Activated T-helper 17 cell treated with anti-CD3 and anti-CD28 coated beads, Interleukin-2, amount 50 U/mL, for 72 hours (primary cell): ENCODE measurements at regions not wholly inside any gene's neighbourhood (a gene's known extent, or its start where the extent isn't known, plus 50 kb on each side); places are given as distances from the start of the nearest gene placed in this dataset.

ENCODE experiments used
- ATAC-seq: fragments of 150-1000 bp; cut with Tn5 transposase; replicated peaks from 2 replicates; pipeline ENCODE4 v1.10.0; 2021; ENCODE audit warnings: mild to moderate bottlenecking, moderate library complexity
- H3K27ac Mint-ChIP-seq: one replicate; pipeline ENCODE4 v1.8.0; 2022; ENCODE audit warnings: mixed read lengths
- H3K27me3 Mint-ChIP-seq: one replicate; pipeline ENCODE4 v1.8.0; 2022; ENCODE audit warnings: mixed read lengths
- H3K36me3 Mint-ChIP-seq: one replicate; pipeline ENCODE4 v1.8.0; 2022; ENCODE audit warnings: low read depth, mild to moderate bottlenecking, mixed read lengths
- H3K4me1 Mint-ChIP-seq: one replicate; pipeline ENCODE4 v1.8.0; 2022; ENCODE audit warnings: mixed read lengths
- H3K4me3 Mint-ChIP-seq: one replicate; pipeline ENCODE4 v1.8.0; 2022; ENCODE audit warnings: mild to moderate bottlenecking, mixed read lengths
- H3K9me3 Mint-ChIP-seq: one replicate; pipeline ENCODE4 v1.8.0; 2022; ENCODE audit warnings: mixed read lengths

- H3K9me3 Mint-ChIP-seq, result no peaks in the 10 kb centered on the region
- no peak for ATAC-seq
Measured at GRCh38 chr2:149800624-149801542, 213.3 kb upstream of the MMADHC start.

GRCh38 chr2:149799013-149799705 lies 211.6 kb upstream of the MMADHC start:
- Mint-ChIP-seq H3K9me3 (no peaks in the 10 kb centered on the region), H3K4me1 (no peaks in the 10 kb centered on the region), H3K4me3 (no peak overlapping the region), H3K27me3 (no peaks in the 10 kb centered on the region), H3K27ac (no peak overlapping the region), H3K36me3 (no peaks in the 10 kb centered on the region)
- no peak for ATAC-seq

More at GRCh38 chr2:149800624-149801542, 213.3 kb upstream of the MMADHC start:
- Mint-ChIP-seq H3K4me3 (no peak overlapping the region), H3K4me1 (no peaks in the 10 kb centered on the region), H3K27ac (no peak overlapping the region), H3K27me3 (no peaks in the 10 kb centered on the region), H3K36me3 (no peaks in the 10 kb centered on the region)

GRCh38 chr2:149797030-149797429 lies 209.5 kb upstream of the MMADHC start:
- no peaks in the 10 kb centered on the region for H3K4me1 Mint-ChIP-seq
- no peaks in the 10 kb centered on the region for H3K36me3 Mint-ChIP-seq
- no peak for ATAC-seq
- no peak overlapping the region for H3K4me3 Mint-ChIP-seq
- H3K27me3 Mint-ChIP-seq, result no peaks in the 10 kb centered on the region
- H3K27ac Mint-ChIP-seq, result no peak overlapping the region
- no peaks in the 10 kb centered on the region for H3K9me3 Mint-ChIP-seq

- H3K9me3 Mint-ChIP-seq, result peaks cover 10% of the 10 kb centered on the region
- ATAC-seq, result no peak
- H3K4me1 Mint-ChIP-seq, result no peaks in the 10 kb centered on the region
- H3K36me3 Mint-ChIP-seq, result no peaks in the 10 kb centered on the region
- H3K27ac Mint-ChIP-seq, result no peak overlapping the region
- no peak overlapping the region for H3K4me3 Mint-ChIP-seq
- H3K27me3 Mint-ChIP-seq, result no peaks in the 10 kb centered on the region
Measured at GRCh38 chr2:149789549-149789948, 202.0 kb upstream of the MMADHC start.

- H3K4me3 Mint-ChIP-seq, result no peak overlapping the region
- no peak overlapping the region for H3K27ac Mint-ChIP-seq
- ATAC-seq, result no peak
Measured at GRCh38 chr2:149787206-149787605, 199.6 kb upstream of the MMADHC start.

GRCh38 chr2:149783284-149783683 lies 195.7 kb upstream of the MMADHC start:
- H3K4me1 Mint-ChIP-seq, result no peaks in the 10 kb centered on the region
- peaks cover 15% of the 10 kb centered on the region for H3K9me3 Mint-ChIP-seq
- no peak overlapping the region for H3K4me3 Mint-ChIP-seq
- H3K27ac Mint-ChIP-seq, result no peak overlapping the region
- H3K27me3 Mint-ChIP-seq, result no peaks in the 10 kb centered on the region
- ATAC-seq, result no peak
- no peaks in the 10 kb centered on the region for H3K36me3 Mint-ChIP-seq

More at GRCh38 chr2:149787206-149787605, 199.6 kb upstream of the MMADHC start:
- Mint-ChIP-seq H3K27me3 (no peaks in the 10 kb centered on the region), H3K9me3 (peaks cover 10% of the 10 kb centered on the region), H3K4me1 (no peaks in the 10 kb centered on the region), H3K36me3 (no peaks in the 10 kb centered on the region)

- no peak overlapping the region for H3K4me3 Mint-ChIP-seq
- H3K27ac Mint-ChIP-seq, result no peak overlapping the region
- H3K9me3 Mint-ChIP-seq, result peaks cover 12% of the 10 kb centered on the region
- no peaks in the 10 kb centered on the region for H3K27me3 Mint-ChIP-seq
- H3K4me1 Mint-ChIP-seq, result no peaks in the 10 kb centered on the region
- no peaks in the 10 kb centered on the region for H3K36me3 Mint-ChIP-seq
- no peak for ATAC-seq
Measured at GRCh38 chr2:149782572-149782971, 195.0 kb upstream of the MMADHC start.

GRCh38 chr2:149781263-149781808 lies 193.8 kb upstream of the MMADHC start:
- H3K36me3 Mint-ChIP-seq, result no peaks in the 10 kb centered on the region
- H3K4me3 Mint-ChIP-seq, result no peak overlapping the region
- no peaks in the 10 kb centered on the region for H3K4me1 Mint-ChIP-seq
- no peak overlapping the region for H3K27ac Mint-ChIP-seq
- ATAC-seq, result no peak
- H3K9me3 Mint-ChIP-seq, result peaks cover 9% of the 10 kb centered on the region
- H3K27me3 Mint-ChIP-seq, result no peaks in the 10 kb centered on the region

GRCh38 chr2:149773006-149773405 lies 185.4 kb upstream of the MMADHC start:
- Mint-ChIP-seq H3K36me3 (no peaks in the 10 kb centered on the region), H3K4me1 (no peaks in the 10 kb centered on the region)
- no peak for ATAC-seq

GRCh38 chr2:149768320-149768799 lies 180.8 kb upstream of the MMADHC start:
- H3K9me3 Mint-ChIP-seq, result no peaks in the 10 kb centered on the region
- H3K36me3 Mint-ChIP-seq, result no peaks in the 10 kb centered on the region
- H3K27ac Mint-ChIP-seq, result no peak overlapping the region
- H3K4me3 Mint-ChIP-seq, result no peak overlapping the region
- no peaks in the 10 kb centered on the region for H3K4me1 Mint-ChIP-seq
- no peaks in the 10 kb centered on the region for H3K27me3 Mint-ChIP-seq
- ATAC-seq, result no peak

More at GRCh38 chr2:149773006-149773405, 185.4 kb upstream of the MMADHC start:
- no peaks in the 10 kb centered on the region for H3K27me3 Mint-ChIP-seq
- H3K27ac Mint-ChIP-seq, result no peak overlapping the region
- H3K9me3 Mint-ChIP-seq, result no peaks in the 10 kb centered on the region
- no peak overlapping the region for H3K4me3 Mint-ChIP-seq

- H3K9me3 Mint-ChIP-seq, result no peaks in the 10 kb centered on the region
- no peak overlapping the region for H3K4me3 Mint-ChIP-seq
- no peaks in the 10 kb centered on the region for H3K27me3 Mint-ChIP-seq
- H3K4me1 Mint-ChIP-seq, result no peaks in the 10 kb centered on the region
- H3K27ac Mint-ChIP-seq, result no peak overlapping the region
- no peaks in the 10 kb centered on the region for H3K36me3 Mint-ChIP-seq
- ATAC-seq, result no peak
Measured at GRCh38 chr2:149767516-149767974, 180.0 kb upstream of the MMADHC start.

- no peaks in the 10 kb centered on the region for H3K36me3 Mint-ChIP-seq
- no peaks in the 10 kb centered on the region for H3K4me1 Mint-ChIP-seq
- H3K27ac Mint-ChIP-seq, result no peak overlapping the region
- H3K4me3 Mint-ChIP-seq, result no peak overlapping the region
- no peaks in the 10 kb centered on the region for H3K27me3 Mint-ChIP-seq
- peaks cover 3% of the 10 kb centered on the region for H3K9me3 Mint-ChIP-seq
- ATAC-seq, result no peak
Measured at GRCh38 chr2:149766339-149766738, 178.8 kb upstream of the MMADHC start.

- H3K4me3 Mint-ChIP-seq, result no peak overlapping the region
- H3K9me3 Mint-ChIP-seq, result peaks cover 3% of the 10 kb centered on the region
- no peak overlapping the region for H3K27ac Mint-ChIP-seq
- H3K36me3 Mint-ChIP-seq, result no peaks in the 10 kb centered on the region
- no peaks in the 10 kb centered on the region for H3K4me1 Mint-ChIP-seq
- ATAC-seq, result no peak
- H3K27me3 Mint-ChIP-seq, result no peaks in the 10 kb centered on the region
Measured at GRCh38 chr2:149765636-149766035, 178.1 kb upstream of the MMADHC start.

- no peaks in the 10 kb centered on the region for H3K36me3 Mint-ChIP-seq
- no peaks in the 10 kb centered on the region for H3K27me3 Mint-ChIP-seq
- no peak for ATAC-seq
- peaks cover 3% of the 10 kb centered on the region for H3K9me3 Mint-ChIP-seq
- no peak overlapping the region for H3K27ac Mint-ChIP-seq
- H3K4me1 Mint-ChIP-seq, result no peaks in the 10 kb centered on the region
- H3K4me3 Mint-ChIP-seq, result no peak overlapping the region
Measured at GRCh38 chr2:149765003-149765402, 177.4 kb upstream of the MMADHC start.
